CD4-positive, alpha-beta T cell (primary cell): ENCODE measurements at regions not wholly inside any gene's neighbourhood (a gene's known extent, or its start where the extent isn't known, plus 50 kb on each side); places are given as distances from the start of the nearest gene placed in this dataset.

Experiments
- ATAC-seq: fragments of 200-7000 bp; cut with Tn5 transposase; one replicate; pipeline ENCODE4 v1.10.0; 2022; ENCODE audit warnings: mild to moderate bottlenecking; ENCODE audit not compliant: poor library complexity
- CTCF ChIA-PET: fragments of 350-600 bp; sonication (Branson Sonifier 250); formaldehyde crosslinking; loops from one replicate; lab custom pipeline; 2021; ENCODE audit warnings: antibody characterized with exemption, inconsistent platforms; lab: Charles Lee
- POLR2A ChIA-PET: fragments of 350-600 bp; sonication (Branson Sonifier 250); formaldehyde crosslinking; loops from one replicate; lab custom pipeline; 2021; ENCODE audit warnings: antibody characterized with exemption, inconsistent platforms; lab: Charles Lee
- DNase-seq, 14 experiments: peaks; one replicate each; pipeline ENCODE4 v3.0.0-alpha.2; 2013 to 2020; ENCODE audit warnings: mixed read lengths in 2 of 14
- H3K27ac ChIP-seq, 2 donors: one replicate each; pipeline versions ENCODE4 v1.5.1 to v1.7.0; 2013; ENCODE audit warnings: low read length in 2 of 2, low read depth in 1 of 2, mild to moderate bottlenecking in 1 of 2
- H3K27me3 ChIP-seq, 2 experiments: 1 replicate in 1 of 2; 2 replicates in 1 of 2; pipeline versions ENCODE4 v1.6.1 to v1.7.0; 2013; ENCODE audit warnings: low read length in 2 of 2, control low read depth in 1 of 2, mild to moderate bottlenecking in 1 of 2, moderate library complexity in 1 of 2; ENCODE audit not compliant: insufficient read depth in 2 of 2, control insufficient read depth in 1 of 2
- H3K36me3 ChIP-seq: one replicate; pipeline ENCODE4 v1.6.1; 2013; ENCODE audit warnings: low read length, control low read depth; ENCODE audit not compliant: insufficient read depth
- H3K4me1 ChIP-seq: one replicate; pipeline ENCODE4 v1.6.1; 2013; ENCODE audit warnings: low read length, control low read depth; ENCODE audit not compliant: insufficient read depth
- H3K4me3 ChIP-seq: one replicate; pipeline ENCODE4 v1.5.1; 2013; ENCODE audit warnings: mild to moderate bottlenecking, low read length, moderate library complexity
- H3K9me3 ChIP-seq, 2 experiments: 1 replicate in 1 of 2; 2 replicates in 1 of 2; pipeline versions ENCODE4 v1.6.1 to v1.7.0; 2013; ENCODE audit warnings: low read length in 2 of 2, mild to moderate bottlenecking in 2 of 2, control low read depth in 1 of 2, moderate library complexity in 1 of 2; ENCODE audit not compliant: control insufficient read depth in 1 of 2, insufficient read depth in 1 of 2
- H3K27ac Mint-ChIP-seq: one replicate; pipeline ENCODE4 v1.8.0; 2020; ENCODE audit warnings: mixed read lengths
- H3K27me3 Mint-ChIP-seq: one replicate; pipeline ENCODE4 v1.8.0; 2021; ENCODE audit warnings: mixed read lengths
- H3K36me3 Mint-ChIP-seq: one replicate; pipeline ENCODE4 v1.8.0; 2021; ENCODE audit warnings: low read depth, mixed read lengths
- H3K4me1 Mint-ChIP-seq: one replicate; pipeline ENCODE4 v1.8.0; 2021; ENCODE audit warnings: low read depth, mixed read lengths
- H3K4me3 Mint-ChIP-seq: one replicate; pipeline ENCODE4 v1.8.0; 2020; ENCODE audit warnings: mild to moderate bottlenecking, mixed read lengths
- H3K9me3 Mint-ChIP-seq: one replicate; pipeline ENCODE4 v1.8.0; 2020; ENCODE audit warnings: mixed read lengths
- CTCF ChIP-seq: fragments of 200-600 bp; IDR thresholded peaks from one replicate; pipeline ENCODE4 v1.8.0; 2022; ENCODE audit warnings: antibody characterized with exemption, mild to moderate bottlenecking
- intact Hi-C, 2 experiments: fragments of 100-400 bp; cut with DNase I in 1 of 2; cut with micrococcal nuclease in 1 of 2; formaldehyde crosslinking; loops; one replicate each; pipeline versions ENCODE4 v1.15.1 to v1.9.0; 2023 to 2025; cut with DNase I, micrococcal nuclease

GRCh38 chr18:65329010-65329409, 421.8 kb upstream of the CDH7 start:
- H3K4me3 ChIP-seq: no peak overlapping the region
- no peak for TF ChIP-seq CTCF
- no peak overlapping the region for H3K27ac ChIP-seq
- no peaks in the 10 kb centered on the region for H3K36me3 Mint-ChIP-seq
- peaks cover 0 to 4% of the 10 kb centered on the region in 2 experiments for H3K9me3 ChIP-seq
- no peaks in the 10 kb centered on the region for H3K4me1 ChIP-seq
- H3K4me3 Mint-ChIP-seq: no peak overlapping the region
- CTCF ChIA-PET: no interaction called here
- no peak for ATAC-seq
- peaks cover 13% of the 10 kb centered on the region for H3K9me3 Mint-ChIP-seq
- no peaks in the 10 kb centered on the region for H3K27me3 Mint-ChIP-seq
- intact Hi-C loops: no loop called here
- DNase-seq: no peak
- no peaks in the 10 kb centered on the region for H3K27me3 ChIP-seq
- no peaks in the 10 kb centered on the region for H3K36me3 ChIP-seq
- H3K4me1 Mint-ChIP-seq: no peaks in the 10 kb centered on the region
- POLR2A ChIA-PET: no interaction called here
- H3K27ac Mint-ChIP-seq: no peak overlapping the region

- Histone ChIP-seq H3K9me3 (peaks cover 0 to 4% of the 10 kb centered on the region in 2 experiments), H3K27ac (no peak overlapping the region), H3K4me1 (no peaks in the 10 kb centered on the region), H3K36me3 (no peaks in the 10 kb centered on the region), H3K4me3 (no peak overlapping the region), H3K27me3 (no peaks in the 10 kb centered on the region)
- ATAC-seq: no peak
- POLR2A ChIA-PET: no interaction called here
- no peaks in the 10 kb centered on the region for H3K27me3 Mint-ChIP-seq
- no peak overlapping the region for H3K27ac Mint-ChIP-seq
- H3K36me3 Mint-ChIP-seq: no peaks in the 10 kb centered on the region
- intact Hi-C loops: no loop called here
- TF ChIP-seq CTCF: no peak
- H3K4me3 Mint-ChIP-seq: no peak overlapping the region
- DNase-seq: no peak
- CTCF ChIA-PET: no interaction called here
- peaks cover 13% of the 10 kb centered on the region for H3K9me3 Mint-ChIP-seq
- no peaks in the 10 kb centered on the region for H3K4me1 Mint-ChIP-seq
Observed at GRCh38 chr18:65326805-65327204, 424.0 kb upstream of the CDH7 start.

- H3K9me3 ChIP-seq: peaks cover 3 to 9% of the 10 kb centered on the region in 2 experiments
- TF ChIP-seq CTCF: no peak
- intact Hi-C loops: no loop called here
- no peak overlapping the region for H3K4me3 ChIP-seq
- peaks cover 15% of the 10 kb centered on the region for H3K9me3 Mint-ChIP-seq
- CTCF ChIA-PET: no interaction called here
- no peaks in the 10 kb centered on the region for H3K36me3 Mint-ChIP-seq
- POLR2A ChIA-PET: no interaction called here
- no peak for ATAC-seq
- no peaks in the 10 kb centered on the region for H3K27me3 Mint-ChIP-seq
- H3K4me3 Mint-ChIP-seq: no peak overlapping the region
- DNase-seq: no peak
- H3K27ac ChIP-seq: no peak overlapping the region
- no peaks in the 10 kb centered on the region for H3K36me3 ChIP-seq
- H3K27ac Mint-ChIP-seq: no peak overlapping the region
- no peaks in the 10 kb centered on the region for H3K4me1 Mint-ChIP-seq
- H3K27me3 ChIP-seq: no peaks in the 10 kb centered on the region
- H3K4me1 ChIP-seq: no peaks in the 10 kb centered on the region
Observed at GRCh38 chr18:65322895-65323294, 427.9 kb upstream of the CDH7 start.
